Osteocyte (in vitro differentiated cells): ENCODE measurements at regions not wholly inside any gene's neighbourhood (a gene's known extent, or its start where the extent isn't known, plus 50 kb on each side); places are given as distances from the start of the nearest gene placed in this dataset.

Experiments
- DNase-seq: peaks from one replicate; pipeline ENCODE4 v3.0.0; 2021; ENCODE audit warnings: mixed read lengths; ENCODE audit not compliant: unreplicated experiment; ENCODE audit errors: extremely low spot score
- H3K27ac Mint-ChIP-seq: one replicate; pipeline ENCODE4 v1.8.0; 2021; ENCODE audit warnings: mild to moderate bottlenecking, mixed read lengths; ENCODE audit not compliant: unreplicated experiment
- H3K27me3 Mint-ChIP-seq: one replicate; pipeline ENCODE4 v1.8.0; 2021; ENCODE audit warnings: mixed read lengths; ENCODE audit not compliant: unreplicated experiment
- H3K36me3 Mint-ChIP-seq: one replicate; pipeline ENCODE4 v1.8.0; 2021; ENCODE audit warnings: mixed read lengths; ENCODE audit not compliant: unreplicated experiment
- H3K4me1 Mint-ChIP-seq: one replicate; pipeline ENCODE4 v1.8.0; 2021; ENCODE audit warnings: mixed read lengths; ENCODE audit not compliant: unreplicated experiment
- H3K4me3 Mint-ChIP-seq: one replicate; pipeline ENCODE4 v1.8.0; 2021; ENCODE audit warnings: mild to moderate bottlenecking, moderate library complexity, mixed read lengths; ENCODE audit not compliant: unreplicated experiment
- H3K9me3 Mint-ChIP-seq: one replicate; pipeline ENCODE4 v1.8.0; 2021; ENCODE audit warnings: mixed read lengths; ENCODE audit not compliant: unreplicated experiment
- TF ChIP-seq, protein P1 (sequence below): fragments of 200-600 bp; sonication (generic); IDR thresholded peaks from 2 replicates; pipeline ENCODE4 v1.5.0; 2021; ENCODE audit warnings: antibody characterized with exemption, mild to moderate bottlenecking, moderate library complexity

DNA sequence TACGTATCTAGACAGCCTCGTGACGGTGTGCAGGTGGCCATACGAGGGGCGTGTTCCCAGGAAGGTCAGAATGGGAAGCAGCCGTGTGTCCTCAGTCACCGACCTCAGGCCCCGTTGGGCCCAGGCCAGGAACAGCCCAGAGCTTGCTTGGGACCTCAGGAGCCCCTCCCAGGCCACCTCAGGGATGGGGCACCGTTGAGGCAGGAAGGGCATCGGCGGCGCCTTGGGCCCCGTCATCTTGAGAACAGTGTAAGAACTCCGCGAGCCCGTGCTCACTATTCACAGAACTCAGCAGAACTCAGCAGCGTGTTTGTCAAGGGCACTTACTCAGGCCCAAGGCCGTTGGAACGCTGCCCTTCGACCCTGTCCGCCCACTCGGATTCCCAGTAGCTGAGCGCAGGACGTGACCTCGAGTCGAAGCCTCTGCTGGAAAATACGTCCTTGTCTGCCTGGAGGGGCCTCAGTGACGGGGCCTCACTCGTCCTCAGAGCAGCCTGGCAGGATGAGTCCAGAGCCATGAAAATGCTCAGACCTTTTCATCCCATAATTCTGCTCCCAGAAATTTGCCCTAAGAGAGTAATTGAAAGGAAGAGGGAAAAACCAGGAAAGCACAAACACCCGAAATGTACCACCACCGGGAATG, 1134.8 kb downstream of the BRD1 start:
- no peak for DNase-seq
- no peak overlapping the region for H3K27ac Mint-ChIP-seq
- H3K36me3 Mint-ChIP-seq = no peaks in the 10 kb centered on the region
- H3K4me3 Mint-ChIP-seq = no peak overlapping the region
- H3K4me1 Mint-ChIP-seq = no peaks in the 10 kb centered on the region
- TF ChIP-seq, protein P1, sequence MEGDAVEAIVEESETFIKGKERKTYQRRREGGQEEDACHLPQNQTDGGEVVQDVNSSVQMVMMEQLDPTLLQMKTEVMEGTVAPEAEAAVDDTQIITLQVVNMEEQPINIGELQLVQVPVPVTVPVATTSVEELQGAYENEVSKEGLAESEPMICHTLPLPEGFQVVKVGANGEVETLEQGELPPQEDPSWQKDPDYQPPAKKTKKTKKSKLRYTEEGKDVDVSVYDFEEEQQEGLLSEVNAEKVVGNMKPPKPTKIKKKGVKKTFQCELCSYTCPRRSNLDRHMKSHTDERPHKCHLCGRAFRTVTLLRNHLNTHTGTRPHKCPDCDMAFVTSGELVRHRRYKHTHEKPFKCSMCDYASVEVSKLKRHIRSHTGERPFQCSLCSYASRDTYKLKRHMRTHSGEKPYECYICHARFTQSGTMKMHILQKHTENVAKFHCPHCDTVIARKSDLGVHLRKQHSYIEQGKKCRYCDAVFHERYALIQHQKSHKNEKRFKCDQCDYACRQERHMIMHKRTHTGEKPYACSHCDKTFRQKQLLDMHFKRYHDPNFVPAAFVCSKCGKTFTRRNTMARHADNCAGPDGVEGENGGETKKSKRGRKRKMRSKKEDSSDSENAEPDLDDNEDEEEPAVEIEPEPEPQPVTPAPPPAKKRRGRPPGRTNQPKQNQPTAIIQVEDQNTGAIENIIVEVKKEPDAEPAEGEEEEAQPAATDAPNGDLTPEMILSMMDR = no peak
- H3K9me3 Mint-ChIP-seq = no peaks in the 10 kb centered on the region
- H3K27me3 Mint-ChIP-seq = no peaks in the 10 kb centered on the region

DNA sequence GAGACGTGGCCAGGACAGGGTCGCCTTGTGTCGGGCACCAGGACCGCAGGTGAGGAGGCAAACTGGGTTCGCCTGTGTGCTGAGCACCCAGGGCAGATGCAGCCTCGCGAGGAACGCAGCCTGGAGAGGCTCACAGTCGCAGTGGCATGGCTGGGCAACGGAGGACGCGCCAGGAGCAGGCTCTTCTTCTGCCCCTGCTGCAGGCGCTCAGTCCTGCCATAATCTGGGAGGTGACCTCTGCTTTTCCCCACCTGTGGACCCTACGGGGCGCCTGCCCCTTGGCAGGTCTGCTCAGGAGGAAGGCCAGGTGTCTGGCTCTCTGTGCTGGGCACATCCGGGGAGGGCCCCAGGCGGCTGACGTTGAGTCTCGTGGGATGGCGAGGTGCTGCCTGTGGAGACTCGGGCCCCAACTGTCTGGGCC, 1136.2 kb downstream of the BRD1 start:
- TF ChIP-seq, protein P1 = no peak
- DNase-seq = no peak
- H3K4me3 Mint-ChIP-seq = no peak overlapping the region
- H3K36me3 Mint-ChIP-seq = no peaks in the 10 kb centered on the region
- no peak overlapping the region for H3K27ac Mint-ChIP-seq
- H3K27me3 Mint-ChIP-seq = no peaks in the 10 kb centered on the region
- no peaks in the 10 kb centered on the region for H3K4me1 Mint-ChIP-seq
- no peaks in the 10 kb centered on the region for H3K9me3 Mint-ChIP-seq

DNA sequence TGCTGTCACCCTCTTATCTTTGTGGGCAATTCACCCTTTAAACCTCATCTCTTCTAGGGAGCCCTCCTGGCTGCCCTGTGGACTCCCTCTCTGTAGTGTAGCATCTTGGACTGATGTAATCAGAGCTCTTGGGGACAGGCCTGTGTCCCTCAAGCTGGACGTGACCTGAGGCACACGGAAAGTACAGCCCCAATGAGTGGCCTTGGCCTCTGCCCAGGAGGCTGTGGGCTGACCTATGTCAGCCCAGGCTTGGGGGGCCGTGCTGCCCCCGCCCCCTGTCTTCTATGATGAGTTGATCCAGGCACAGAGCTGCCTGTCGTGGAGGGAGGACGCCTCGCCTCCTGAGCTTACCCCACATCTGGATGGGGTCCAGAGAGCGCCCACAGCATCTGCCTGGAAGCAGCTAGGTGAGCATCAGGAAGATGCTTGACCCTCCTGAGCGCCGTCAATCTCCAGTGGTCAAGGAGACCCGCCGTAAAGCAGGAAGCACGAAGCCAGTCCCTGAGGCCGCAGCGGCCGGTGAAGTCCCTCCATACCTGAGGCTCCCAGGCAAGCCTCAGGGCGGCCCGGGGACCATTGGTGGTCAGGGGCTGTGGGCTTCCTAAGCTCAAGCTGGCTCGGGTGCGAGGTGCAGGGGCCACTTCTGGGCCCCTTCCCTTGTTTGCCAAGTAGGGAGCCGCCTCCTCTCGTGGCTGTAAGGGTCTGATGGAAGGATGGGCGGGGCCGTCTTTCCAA, 1136.9 kb downstream of the BRD1 start:
- TF ChIP-seq, protein P1 = no peak
- Mint-ChIP-seq H3K27me3 (no peaks in the 10 kb centered on the region), H3K27ac (no peak overlapping the region), H3K4me1 (no peaks in the 10 kb centered on the region), H3K4me3 (no peak overlapping the region), H3K9me3 (no peaks in the 10 kb centered on the region), H3K36me3 (no peaks in the 10 kb centered on the region)
- no peak for DNase-seq

DNA sequence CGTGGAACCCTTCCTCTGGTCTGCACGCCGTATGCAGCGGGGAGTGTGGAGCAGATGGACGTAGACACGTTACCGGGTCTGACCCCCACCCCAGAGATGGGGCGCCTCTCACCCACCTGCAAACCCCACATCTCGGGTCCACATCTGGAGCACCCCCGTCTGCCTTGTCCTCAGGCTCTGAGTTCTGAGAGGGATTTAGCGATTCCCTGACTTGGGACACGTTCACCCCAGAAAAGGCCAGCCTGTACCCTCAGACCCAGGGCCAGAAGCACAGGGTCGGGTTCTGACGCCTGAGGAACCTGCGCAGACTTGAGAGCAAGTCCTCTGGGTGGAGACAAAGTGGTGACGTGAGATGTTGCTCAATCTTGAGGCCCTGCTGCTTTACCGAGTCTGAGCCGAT, 1138.5 kb downstream of the BRD1 start:
- Mint-ChIP-seq H3K4me1 (no peaks in the 10 kb centered on the region), H3K27me3 (no peaks in the 10 kb centered on the region), H3K36me3 (no peaks in the 10 kb centered on the region), H3K4me3 (no peak overlapping the region), H3K27ac (no peak overlapping the region), H3K9me3 (no peaks in the 10 kb centered on the region)
- TF ChIP-seq, protein P1 = no peak
- DNase-seq = no peak

DNA sequence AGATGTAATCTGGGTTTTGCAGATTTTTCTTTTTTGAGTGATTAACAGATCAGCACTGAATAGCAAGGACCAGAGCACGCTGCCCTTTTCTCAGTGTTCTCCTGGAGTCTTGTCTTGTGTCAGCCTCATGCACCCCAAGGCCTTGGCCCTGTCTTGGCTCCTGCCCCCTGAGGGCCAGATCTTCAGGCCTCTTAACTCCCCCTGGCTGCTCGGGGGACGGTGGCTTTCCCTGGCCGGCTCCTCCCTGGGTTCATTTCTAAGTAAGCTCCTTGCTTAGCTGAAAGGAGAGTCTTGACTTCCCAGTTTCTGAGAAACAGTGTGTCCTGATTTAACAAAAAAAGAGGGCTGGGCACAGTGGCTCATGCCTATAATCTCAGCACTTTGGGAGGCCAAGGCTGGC, 1139.3 kb downstream of the BRD1 start:
- DNase-seq = no peak
- no peaks in the 10 kb centered on the region for H3K4me1 Mint-ChIP-seq

More for the DNA sequence above, 1139.3 kb downstream of the BRD1 start:
- Mint-ChIP-seq H3K4me3 (no peak overlapping the region), H3K36me3 (no peaks in the 10 kb centered on the region), H3K9me3 (no peaks in the 10 kb centered on the region), H3K27me3 (no peaks in the 10 kb centered on the region), H3K27ac (no peak overlapping the region)
- TF ChIP-seq, protein P1 = no peak
